Stimulated activated CD4-positive, alpha-beta T cell treated with anti-CD3 and anti-CD28 coated beads, Interleukin-15, amount 100 ng/mL, for 48 hours (primary cell): ENCODE measurements at regions not wholly inside any gene's neighbourhood (a gene's known extent, or its start where the extent isn't known, plus 50 kb on each side); places are given as distances from the start of the nearest gene placed in this dataset.

Experiments used
- DNase-seq, 2 donors: peaks; one replicate each; pipeline ENCODE4 v3.0.0-alpha.2; 2020; ENCODE audit warnings: low read depth in 2 of 2

DNA sequence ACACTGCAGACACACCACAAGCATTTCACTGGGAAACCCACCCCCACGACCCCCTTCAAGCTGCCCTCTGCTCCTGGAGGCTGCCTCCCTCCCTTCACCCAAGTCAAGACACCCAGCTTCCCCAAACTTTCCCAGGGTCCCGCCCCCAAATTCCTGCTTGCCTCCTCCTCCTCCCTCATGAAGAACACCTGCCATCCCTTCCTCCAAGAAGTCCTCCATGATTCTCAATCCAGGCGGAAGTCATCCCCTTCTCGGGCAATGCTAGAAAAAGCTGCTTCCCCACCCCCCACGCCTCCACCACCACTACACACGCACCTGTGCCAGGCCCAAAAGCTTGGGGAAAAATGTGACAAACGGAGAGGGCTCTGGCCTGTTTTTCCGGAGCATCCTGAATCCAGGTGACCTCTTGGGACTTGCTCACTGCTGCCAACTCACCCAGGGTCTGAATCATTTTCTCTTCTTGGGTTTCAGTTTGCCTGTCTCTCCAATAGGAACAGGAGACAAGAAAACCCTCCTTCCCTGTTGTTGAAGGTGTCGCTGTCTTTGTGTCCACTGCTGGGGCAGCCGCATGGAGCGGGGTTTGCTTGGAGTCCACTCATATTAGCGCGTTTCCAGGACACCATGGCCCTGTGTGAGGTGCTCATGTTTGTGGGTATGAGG, 101.0 kb upstream of the CASZ1 start:
- DNase-seq: no peak

DNA sequence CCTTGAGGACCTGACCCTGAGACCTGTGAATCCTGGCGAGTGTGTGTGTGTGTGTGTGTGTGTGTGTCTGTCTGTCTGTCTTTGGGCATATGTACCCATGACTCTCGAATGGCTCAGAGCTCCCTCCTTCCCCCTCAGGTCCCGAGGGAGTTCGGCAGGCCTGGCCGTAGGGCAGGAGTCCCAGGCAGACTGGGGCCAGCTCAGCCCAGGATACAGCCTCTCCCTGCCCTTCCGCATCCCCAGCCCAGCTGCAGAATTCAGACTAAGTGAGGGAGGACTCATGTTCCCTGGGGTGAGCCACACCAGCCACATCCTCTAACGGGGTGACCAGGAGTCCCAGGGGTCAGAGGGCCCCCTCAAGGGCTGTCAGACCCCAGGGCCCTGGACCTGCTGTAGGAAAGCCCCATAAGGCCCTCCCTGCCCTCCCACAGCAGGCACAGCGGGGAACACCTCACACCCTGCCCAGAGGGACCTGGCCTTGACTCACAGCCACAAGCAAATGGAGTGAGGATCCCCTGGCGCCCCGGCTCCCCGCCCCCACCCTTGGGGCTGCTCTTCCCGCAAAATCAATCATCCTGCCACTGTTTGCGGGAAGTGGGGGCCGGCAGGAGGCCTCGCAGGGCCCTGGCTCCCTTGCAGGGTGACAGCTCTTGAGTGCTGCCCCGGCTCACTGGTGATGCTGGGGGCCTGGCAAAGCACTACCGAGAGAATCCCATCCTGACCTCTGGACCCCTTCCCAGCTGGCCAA, 101.7 kb upstream of the CASZ1 start:
- DNase-seq: no peak

DNA sequence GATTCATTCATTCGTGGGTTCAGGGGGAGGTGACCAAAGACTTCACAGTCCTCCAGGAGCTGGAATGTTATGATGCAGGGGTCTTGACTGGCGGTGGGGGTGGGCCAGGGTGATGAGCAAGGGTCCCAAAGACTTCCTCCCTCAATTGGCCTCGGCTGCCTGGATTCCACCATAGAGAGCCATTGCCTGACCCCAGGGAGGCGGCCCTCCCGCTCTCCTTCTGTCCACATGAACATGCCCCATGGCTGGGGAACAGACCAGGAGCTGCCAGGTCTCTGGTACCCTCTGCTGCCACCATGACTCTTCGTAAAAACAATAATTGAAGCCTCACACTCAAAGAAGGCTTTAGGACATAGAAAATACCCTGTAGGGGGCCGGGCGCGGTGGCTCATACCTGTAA, 102.5 kb upstream of the CASZ1 start:
- DNase-seq: no peak

DNA sequence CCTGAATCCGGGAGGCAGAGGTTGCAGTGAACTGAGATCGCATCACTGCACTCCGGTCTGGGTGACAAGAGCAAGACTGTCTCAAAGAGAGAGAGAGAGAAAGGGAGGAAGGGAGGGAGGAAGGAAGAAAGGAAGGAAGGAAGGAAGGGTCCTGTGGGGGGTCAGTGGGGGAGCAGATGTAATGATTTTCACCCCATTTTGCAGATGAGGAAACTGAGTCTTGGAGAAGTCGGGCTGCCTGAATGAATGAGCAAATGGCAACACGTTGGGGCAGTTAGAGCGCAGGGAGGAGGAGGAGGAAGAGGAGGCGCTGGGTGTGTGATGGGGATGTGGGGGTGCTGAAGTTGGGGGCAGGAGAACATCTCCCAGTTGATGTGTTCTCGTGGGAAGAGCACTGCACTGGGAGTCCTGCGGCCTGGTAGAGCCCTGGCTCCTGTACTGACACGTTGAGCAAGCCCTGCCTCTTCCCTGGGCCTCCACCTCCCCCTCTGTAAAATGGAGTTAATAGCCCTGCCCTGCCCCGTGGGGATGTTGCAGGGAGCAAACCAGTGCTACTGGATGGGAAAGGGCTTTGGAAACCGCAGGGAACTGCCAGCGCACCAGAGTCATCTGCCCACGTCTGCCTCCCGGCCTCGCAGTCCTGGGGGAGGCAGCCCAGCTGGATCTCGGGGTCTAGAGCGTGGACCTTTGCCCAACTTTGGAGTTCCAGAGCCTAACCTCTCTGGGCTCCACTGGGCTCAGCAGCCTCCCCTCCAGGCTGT, 103.2 kb upstream of the CASZ1 start:
- no peak for DNase-seq

DNA sequence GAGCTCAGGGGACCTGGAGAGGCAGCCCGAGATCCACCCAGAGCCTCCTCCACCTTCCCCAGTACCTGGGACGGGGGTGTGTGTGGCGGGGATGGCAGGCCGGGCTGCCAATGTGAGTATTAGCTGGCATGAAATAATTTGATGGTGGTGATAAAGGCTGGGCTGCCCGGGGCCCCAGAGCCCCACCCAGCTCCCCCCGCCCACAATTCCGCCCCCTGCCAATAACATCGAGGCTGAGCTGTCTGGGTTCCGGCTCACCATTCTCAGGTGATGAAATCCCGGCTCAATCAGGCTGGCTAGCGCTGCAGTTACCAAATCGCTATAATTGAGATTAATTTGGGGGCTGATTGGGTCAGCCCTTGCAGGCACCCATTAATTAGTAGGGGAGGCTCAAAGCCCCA, 103.8 kb upstream of the CASZ1 start:
- DNase-seq: no peak

DNA sequence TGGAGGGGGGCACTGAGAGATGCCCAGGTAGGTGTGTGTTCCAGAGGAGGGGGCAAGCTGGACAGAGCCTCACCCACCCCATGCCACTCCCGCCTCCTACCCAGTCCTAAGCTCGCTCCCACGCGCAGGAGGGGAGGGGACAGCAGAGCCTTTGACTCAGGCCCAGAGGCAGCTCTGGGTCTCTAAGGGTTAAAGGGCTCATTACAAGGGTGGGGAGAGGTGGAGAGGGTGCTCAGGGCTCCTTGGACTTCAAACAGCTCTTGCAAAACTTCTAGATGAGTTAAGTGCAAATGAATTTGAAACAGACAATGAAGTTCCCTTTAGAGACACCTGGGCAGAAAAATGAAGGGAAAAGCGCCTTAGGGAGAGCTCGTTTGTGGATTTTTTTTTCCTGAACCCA, 104.2 kb upstream of the CASZ1 start:
- DNase-seq: no peak

DNA sequence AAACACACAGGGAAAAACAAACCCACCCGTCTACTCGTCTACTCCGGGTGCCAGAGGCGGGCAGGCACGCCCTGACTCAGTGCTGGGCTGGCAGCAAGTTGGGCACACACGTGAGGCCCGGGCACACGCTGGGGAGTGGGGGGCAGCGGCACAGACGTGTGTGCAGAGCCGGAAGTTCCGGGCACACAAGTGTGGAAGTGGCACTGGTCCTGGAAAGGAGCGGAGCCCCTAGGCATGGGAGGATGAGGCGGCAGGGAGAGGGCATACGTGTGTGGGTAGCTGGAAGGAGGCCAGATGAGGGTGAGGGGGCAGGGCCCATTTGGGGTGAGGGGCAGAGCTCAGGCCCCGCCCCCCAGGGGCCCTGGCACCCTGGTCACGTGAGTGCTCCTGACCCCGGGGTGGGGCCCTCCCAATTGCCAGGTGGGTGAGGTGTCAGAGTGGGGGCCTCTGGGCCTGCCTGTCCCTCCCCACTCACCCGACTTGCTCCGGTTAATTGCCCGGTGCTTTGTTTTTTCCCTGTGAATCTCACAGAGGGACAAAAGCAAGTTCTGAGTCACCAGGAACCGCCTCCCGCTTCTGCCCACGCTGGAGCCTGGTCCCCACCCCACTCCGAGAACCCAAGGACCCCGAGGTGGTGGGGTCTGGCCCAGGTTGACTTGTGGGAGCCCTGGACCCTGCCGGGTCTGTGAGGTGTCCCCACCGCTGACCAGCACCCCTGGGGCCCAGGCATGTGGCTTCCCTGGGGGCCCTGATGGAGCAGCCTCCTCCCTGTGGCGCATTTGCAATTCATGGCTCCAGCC, 104.8 kb upstream of the CASZ1 start:
- DNase-seq: no peak

DNA sequence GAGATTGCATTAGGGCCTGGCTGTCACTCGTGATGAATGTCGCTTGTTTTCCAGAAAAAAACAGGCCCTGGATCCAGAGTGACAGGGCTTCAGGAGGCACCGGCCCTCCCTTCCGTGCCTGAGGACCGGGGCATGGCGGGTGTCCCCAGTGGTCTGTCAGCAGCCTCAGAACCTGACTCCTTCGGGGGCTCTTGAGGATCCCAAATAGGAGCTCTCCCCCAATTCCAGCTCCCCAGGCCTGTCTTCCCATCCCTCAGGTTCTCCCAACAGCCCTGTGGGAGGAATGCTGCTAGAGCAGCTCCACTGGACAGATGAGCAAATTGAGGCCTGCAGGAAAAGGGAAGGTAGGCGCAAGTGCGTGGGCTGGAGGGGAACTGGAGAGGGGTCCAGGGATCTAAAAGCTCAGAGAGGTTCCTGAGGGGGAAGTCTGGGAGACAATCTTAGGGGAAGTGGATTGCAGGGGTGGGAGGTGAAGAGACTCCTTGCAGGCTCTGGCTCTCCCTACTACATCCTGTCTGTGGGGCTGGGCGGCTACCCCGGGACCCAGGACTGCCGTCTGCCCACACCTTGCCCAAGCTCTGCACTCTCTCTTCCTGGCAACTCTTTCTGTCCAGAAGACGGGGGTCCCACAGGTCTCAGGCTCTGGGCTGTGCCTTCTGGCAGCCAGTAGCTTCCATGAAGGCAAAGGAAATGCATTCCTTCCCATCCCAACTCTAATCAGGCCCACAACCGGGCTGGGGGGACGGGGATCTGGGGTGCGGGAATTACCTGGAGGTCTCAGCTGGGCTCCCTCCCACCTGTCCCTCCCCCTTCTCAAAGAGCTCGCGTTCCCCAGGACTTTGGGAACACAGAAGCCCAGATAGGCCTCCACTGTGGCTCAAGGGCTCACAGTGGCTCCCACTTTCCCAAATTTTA, 105.7 kb upstream of the CASZ1 start:
- DNase-seq: no peak

DNA sequence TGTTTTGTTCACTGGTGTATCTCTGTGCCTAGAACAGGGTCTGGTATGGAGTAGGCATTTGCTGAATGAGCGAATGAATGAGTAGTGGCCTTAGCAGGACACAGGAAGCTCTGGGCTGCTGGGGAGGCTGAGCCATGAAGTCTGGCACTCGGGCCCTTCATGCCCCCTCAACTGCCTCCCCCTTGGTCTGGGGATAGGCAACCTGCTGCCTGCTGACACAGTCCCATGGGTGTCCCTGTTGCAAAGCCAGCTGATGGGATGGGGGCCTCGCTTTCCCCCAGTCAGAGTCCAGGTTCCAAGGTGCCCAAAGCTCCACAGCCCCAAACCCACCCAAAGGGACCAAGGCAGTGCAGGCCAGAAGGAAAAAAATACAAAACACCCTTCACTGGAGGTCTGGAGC, 107.0 kb upstream of the CASZ1 start:
- DNase-seq: no peak

DNA sequence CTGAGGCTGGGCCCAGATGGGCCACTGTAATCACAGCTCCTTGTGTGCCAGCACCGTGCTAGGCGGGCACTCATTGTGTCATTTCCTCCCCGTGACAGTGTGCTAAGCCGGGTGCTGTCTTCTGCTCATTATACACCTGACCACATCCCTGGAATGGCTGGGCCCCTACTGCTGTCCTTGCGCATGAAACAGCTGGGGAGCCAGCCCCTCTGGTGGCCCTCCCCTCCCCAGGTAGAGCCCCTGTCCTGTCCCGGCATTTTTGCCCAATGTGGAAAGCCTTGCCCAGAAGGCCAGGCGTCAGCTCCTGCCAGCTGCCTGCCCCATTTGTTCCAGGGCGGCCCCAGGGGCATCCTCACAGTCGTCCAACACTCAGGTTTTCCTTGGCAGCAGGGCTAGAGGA, 107.4 kb upstream of the CASZ1 start:
- no peak for DNase-seq

DNA sequence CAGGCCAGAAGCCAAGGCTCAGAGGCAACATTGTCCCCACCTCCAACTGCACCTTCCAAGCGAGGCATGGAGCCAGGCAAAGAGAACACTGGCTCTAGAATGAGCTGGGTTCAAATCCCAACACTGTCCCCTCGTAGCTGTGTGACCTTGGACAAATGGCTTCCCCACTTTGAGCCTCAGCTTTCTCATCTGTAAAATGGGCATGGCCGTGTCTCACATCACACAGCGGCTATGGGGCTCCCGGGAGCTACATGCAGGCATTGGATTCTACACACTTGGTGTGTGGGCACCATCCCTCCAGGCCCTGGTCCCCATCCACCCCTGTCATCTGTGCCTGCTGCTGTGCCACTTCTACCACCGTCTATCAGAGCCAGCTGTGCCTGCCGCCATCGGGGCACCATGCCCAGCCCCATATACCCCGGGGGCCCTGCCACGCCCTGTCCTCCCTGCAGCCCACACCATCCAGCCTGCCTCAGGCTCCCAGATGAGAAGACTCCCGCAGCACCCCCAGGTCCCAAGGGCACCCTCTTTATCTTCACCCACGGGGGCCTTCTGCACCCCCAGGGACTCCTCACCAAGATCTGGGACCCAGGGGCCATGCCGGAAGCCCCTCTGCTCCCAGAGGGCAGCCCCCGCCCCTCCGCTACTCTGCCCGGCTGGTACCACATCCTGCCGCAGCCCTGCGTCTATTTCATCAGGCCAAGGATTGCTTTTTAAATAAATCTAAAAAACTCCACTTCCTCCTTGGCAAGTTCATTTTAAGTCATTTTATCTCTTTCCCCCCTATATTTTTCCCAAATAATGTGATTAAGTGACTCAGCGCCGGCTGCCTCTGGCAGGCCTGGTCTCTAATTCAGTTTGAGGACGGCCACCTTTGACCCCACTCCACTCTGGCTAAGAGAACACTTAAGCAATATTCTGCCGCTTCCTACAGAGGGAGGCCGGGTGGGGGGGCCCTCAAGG, 107.8 kb upstream of the TARDBP start:
- no peak for DNase-seq

DNA sequence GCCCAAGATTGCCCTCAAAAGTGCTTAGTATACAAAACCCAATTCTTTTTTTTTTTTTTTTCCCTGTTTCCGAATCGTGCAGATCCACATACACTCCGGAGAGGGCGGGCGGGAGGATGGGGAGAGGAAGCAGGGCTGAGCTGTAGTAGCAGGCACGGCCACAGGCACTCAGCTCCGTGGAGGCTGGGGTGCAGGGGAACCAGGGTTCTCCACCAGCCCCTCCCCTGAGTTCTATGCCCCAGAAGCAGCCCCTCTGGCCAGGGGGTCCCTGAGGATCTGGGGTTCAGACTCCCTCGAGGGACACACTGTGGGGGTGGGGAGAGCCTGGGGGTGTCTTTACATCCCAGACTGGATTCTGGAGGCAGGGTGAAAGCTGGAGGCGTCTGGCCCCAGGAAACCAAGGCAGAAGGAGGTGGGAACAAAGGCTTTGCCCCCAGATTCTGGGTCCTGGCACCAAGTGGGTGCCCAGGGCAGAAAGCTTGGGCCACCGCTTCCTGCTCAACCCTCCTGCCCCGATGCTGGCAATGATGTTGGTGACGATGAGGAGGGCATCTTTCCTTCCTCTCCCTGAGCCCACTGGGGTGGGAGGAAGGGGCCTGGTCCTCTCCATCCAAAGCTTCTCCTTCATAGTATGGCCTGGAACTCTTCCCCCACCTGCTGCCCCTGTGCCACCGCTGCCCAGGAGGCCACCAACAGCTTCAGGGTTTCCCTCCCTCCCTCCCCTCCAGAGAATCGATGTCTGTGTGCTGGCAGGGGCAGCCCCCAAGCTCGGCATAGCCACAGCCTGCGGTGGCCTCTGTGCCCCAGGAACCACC, 106.4 kb upstream of the TARDBP start:
- no peak for DNase-seq

DNA sequence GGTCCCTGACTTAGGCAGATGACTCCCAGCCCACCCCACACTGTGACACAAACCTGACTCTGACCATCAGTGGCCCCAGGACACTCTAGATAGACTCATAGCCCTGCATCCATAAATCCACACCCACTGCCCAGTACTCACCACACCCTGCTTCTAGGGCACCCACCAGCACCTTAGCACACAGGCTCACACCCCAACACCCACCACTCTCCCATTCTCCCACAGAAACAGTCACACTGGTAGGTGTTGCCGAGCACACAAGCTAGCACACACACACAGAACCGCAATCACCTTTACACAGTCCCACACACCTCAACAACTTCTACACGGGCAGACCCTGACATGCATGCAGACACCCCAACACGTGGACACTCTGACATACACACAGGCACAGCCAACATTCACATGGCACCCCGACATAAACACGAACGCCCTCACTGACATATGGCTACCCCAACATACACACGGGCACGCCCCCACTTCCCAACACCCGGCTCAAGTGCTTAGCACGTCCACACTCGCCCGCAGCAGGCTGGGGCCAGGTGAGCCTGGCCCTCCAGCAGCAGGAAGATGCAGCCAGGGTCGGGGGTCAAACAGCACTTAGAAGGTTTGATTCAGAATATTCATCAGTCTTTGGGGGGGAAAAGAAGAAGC, 105.5 kb upstream of the TARDBP start:
- DNase-seq: no peak

DNA sequence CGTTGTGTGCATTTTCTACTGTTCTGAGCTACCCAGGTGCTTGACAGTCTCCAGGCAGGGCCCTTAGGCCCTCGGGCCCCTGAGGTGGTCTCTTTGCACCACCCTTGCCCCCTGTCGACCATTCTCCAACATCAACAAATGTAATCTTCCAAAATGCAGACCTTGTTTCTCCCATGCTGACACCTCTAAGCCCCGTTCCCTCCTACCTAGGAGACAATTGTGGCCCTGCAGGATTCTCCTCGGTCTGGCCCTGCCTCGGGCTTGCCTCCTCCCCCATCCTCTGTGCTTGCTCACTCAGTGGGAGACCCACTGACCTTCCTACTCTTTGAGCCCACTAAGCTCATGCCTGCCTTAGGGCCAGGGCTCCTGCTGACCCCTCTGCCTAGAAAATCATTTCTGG, 104.2 kb upstream of the TARDBP start:
- DNase-seq: no peak

DNA sequence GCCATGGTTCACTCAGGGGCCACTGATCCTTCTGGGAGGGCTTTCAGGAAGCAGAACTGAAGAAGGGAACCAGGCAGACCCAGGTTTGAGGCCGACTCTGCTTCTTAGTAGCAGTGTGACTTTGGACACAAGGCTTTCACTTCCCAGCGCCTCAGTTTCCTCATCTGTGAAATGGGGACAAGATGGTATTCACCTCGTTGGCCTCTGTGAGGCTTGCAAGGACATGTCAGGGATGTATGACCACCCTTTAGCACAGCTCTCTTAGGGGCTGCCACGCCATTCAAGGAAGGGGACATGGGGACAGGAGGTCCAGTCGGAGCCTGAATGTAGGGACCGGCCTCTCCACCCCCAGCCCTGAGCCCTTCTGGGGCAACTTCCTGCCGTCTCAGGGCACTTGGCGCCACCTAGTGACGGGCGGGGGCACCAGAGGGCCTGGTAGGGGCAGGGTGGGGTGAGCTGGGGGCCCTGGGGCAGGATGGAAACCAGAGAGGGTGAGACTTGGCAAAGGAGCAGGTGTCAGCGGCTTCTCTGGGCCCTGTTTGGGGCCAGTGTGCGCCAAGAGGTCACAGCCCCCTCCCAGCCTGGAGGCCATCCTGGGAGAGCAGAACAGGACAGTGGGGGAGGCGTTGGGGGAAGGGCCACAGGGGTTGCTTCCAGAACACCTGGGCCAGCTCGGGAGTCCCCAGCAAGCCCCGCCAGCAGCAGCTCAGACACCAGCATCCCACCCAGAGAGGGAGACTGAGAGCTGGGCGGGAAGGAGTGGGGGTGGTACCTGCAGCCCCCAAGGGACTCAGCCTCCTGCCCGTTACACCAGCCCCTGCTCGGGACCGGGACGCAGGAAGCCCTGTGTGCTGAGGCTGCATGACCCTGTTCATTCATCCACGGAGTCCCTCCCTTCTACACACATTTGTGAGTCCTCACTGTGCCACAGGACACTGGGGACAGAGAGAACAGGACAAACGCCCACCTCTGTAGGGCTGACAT, 102.5 kb upstream of the TARDBP start:
- peak; percentile 39 to 69 for DNase-seq

DNA sequence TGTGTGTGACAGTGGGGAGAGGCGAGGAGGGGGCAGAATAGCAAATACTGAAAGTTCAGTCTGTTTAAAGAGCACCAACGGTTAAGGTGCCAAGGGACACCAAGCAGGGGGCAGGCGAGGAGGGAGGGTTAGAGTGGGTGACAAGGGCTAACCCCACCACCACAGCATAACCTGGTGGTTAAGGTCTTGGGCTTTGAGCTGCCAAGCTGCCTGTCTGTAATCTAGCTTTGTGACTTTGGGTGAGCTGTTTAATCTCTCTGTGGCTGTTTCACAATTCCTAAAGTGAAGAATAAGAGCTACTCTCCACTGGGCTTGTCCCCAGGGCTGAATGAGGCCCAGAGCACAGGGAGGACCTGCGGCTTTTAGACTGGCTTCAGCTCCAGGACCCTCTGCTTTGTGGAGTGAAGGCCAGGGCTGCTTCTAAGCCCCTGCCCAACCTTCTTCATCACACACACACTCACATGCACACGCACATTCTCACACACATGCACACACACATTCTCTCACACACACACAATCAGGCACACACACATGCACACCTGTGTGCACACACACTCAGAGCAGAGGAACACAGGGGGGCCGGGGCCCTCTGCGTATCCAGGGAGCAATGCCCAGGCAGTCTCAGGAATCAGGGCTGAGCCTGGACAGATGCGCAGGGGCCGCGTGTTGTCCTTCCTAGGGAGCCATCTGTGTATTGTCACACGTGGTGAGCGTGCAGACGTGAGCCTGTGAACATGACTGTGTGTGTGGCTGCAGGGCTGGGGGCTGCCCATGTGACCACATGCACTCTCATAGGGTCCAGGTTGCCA, 101.6 kb upstream of the TARDBP start:
- DNase-seq: no peak
